PC-9 (cell line): ENCODE measurements at regions not wholly inside any gene's neighbourhood (a gene's known extent, or its start where the extent isn't known, plus 50 kb on each side); places are given as distances from the start of the nearest gene placed in this dataset.

Source experiments
- BruUV-seq: library from RNA; stranded (reverse); fragments of 400-500 nt; replicated peaks from 2 replicates; lab custom pipeline; 2021; lab: Mats Ljungman, UMichigan
- CTCF ChIA-PET: fragments of 300-600 bp; sonication (Branson Sonifier 250); formaldehyde crosslinking; loops from one replicate; lab custom pipeline; 2022; ENCODE audit warnings: antibody characterized with exemption; lab: Charles Lee
- POLR2A ChIA-PET: fragments of 300-600 bp; sonication (Branson Sonifier 250); formaldehyde crosslinking; loops from one replicate; lab custom pipeline; 2022; ENCODE audit warnings: antibody characterized with exemption; ENCODE audit not compliant: unreplicated experiment; lab: Charles Lee
- DNase-seq, 2 experiments: peaks; one replicate each; pipeline versions ENCODE4 v3.0.0 to v3.0.0-alpha.2; 2015 to 2022; ENCODE audit warnings: mixed read lengths in 1 of 2
- H2AFZ ChIP-seq: fragments of 200-600 bp; sonication (generic); 2 replicates; pipeline ENCODE4 v1.8.1; 2017; ENCODE audit warnings: antibody characterized with exemption
- H3F3A ChIP-seq: fragments of 200-600 bp; sonication (generic); 2 replicates; pipeline ENCODE4 v1.8.1; 2017; ENCODE audit warnings: antibody characterized with exemption, mild to moderate bottlenecking, low read depth; ENCODE audit not compliant: insufficient read depth
- H3K27ac ChIP-seq: fragments of 200-600 bp; sonication (generic); 2 replicates; pipeline ENCODE4 v1.6.1; 2016; ENCODE audit warnings: mixed run types
- H3K27me3 ChIP-seq: fragments of 200-600 bp; sonication (generic); 2 replicates; pipeline ENCODE4 v1.6.1; 2016; ENCODE audit warnings: low read depth, mixed run types; ENCODE audit not compliant: insufficient read depth
- H3K36me3 ChIP-seq: fragments of 200-600 bp; sonication (generic); 2 replicates; pipeline ENCODE4 v1.6.1; 2016; ENCODE audit warnings: low read depth, mixed run types
- H3K4me1 ChIP-seq: fragments of 200-600 bp; sonication (generic); replicated peaks from 2 replicates; pipeline ENCODE4 v1.6.1; 2016; ENCODE audit warnings: mixed run types; ENCODE audit not compliant: insufficient read depth
- H3K4me2 ChIP-seq: fragments of 200-600 bp; sonication (generic); 2 replicates; pipeline ENCODE4 v1.6.1; 2017; ENCODE audit warnings: mixed run types
- H3K4me3 ChIP-seq: fragments of 200-600 bp; sonication (generic); 2 replicates; pipeline ENCODE4 v1.6.1; 2016; ENCODE audit warnings: mixed run types
- H3K79me2 ChIP-seq: fragments of 200-600 bp; sonication (generic); 2 replicates; pipeline ENCODE4 v1.6.1; 2017; ENCODE audit warnings: low read depth, mixed run types
- H3K9me2 ChIP-seq: fragments of 200-600 bp; sonication (generic); 2 replicates; pipeline ENCODE4 v1.8.1; 2017; ENCODE audit warnings: mild to moderate bottlenecking; ENCODE audit not compliant: insufficient read depth
- H3K9me3 ChIP-seq: fragments of 200-600 bp; sonication (generic); 2 replicates; pipeline ENCODE4 v1.8.1; 2016; ENCODE audit warnings: low read depth; ENCODE audit not compliant: insufficient read depth
- H4K20me1 ChIP-seq: fragments of 200-600 bp; sonication (generic); 2 replicates; pipeline ENCODE4 v1.8.1; 2017; ENCODE audit not compliant: insufficient read depth
- EZH2 ChIP-seq: fragments of 200-600 bp; sonication (generic); IDR thresholded peaks from 2 replicates; pipeline ENCODE4 v1.8.0; 2017; ENCODE audit warnings: antibody characterized with exemption, low read depth
- intact Hi-C: fragments of 100-400 bp; cut with micrococcal nuclease; formaldehyde crosslinking; loops from one replicate; pipeline ENCODE4 v1.10.0; 2022; ENCODE audit not compliant: unreplicated experiment
- TF ChIP-seq, protein P1 (sequence below): fragments of 200-600 bp; sonication (generic); conservative IDR thresholded peaks from 2 replicates; pipeline ENCODE4 v1.6.1; 2017; ENCODE audit warnings: mixed run types, antibody characterized with exemption, mild to moderate bottlenecking, moderate library complexity

DNA sequence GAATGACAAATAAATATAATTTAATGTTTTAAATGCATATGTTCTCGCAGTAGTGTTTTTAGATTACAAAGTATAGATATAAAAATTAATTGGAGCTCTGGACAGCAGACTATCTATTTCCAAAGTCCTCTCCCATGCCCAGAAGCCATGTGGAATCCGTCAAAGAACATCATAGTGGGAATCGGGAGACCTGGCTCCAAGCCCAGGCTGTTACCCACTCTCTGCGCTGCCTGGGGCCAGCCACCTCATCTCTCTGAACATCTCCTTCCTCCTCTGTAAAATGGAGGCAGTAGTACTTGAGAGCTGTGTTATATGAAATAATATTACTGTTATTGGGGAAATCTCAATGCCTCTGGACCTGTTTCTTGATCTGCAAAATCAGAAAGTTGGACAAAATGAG is 58.1 kb upstream of the SLC30A5 start:
- ChIA-PET POLR2A (no interaction called here), CTCF (no interaction called here)
- no peak overlapping the region for H2AFZ ChIP-seq

GRCh38 chr5:69038539-69038938 is 55.3 kb upstream of the SLC30A5 start:
- no TSS peak for BruUV-seq

More for the DNA sequence above, 58.1 kb upstream of the SLC30A5 start:
- no TSS peak for BruUV-seq
- Histone ChIP-seq H3K9me2 (no peaks in the 10 kb centered on the region), H3K27ac (no peak overlapping the region), H3K79me2 (no peaks in the 10 kb centered on the region), H4K20me1 (no peaks in the 10 kb centered on the region), H3F3A (no peaks in the 10 kb centered on the region), H3K4me3 (no peak overlapping the region), H3K4me1 (no peaks in the 10 kb centered on the region), H3K27me3 (no peaks in the 10 kb centered on the region), H3K9me3 (no peaks in the 10 kb centered on the region), H3K36me3 (no peaks in the 10 kb centered on the region), H3K4me2 (no peak overlapping the region)
- DNase-seq = no peak
- TF ChIP-seq, protein P1, sequence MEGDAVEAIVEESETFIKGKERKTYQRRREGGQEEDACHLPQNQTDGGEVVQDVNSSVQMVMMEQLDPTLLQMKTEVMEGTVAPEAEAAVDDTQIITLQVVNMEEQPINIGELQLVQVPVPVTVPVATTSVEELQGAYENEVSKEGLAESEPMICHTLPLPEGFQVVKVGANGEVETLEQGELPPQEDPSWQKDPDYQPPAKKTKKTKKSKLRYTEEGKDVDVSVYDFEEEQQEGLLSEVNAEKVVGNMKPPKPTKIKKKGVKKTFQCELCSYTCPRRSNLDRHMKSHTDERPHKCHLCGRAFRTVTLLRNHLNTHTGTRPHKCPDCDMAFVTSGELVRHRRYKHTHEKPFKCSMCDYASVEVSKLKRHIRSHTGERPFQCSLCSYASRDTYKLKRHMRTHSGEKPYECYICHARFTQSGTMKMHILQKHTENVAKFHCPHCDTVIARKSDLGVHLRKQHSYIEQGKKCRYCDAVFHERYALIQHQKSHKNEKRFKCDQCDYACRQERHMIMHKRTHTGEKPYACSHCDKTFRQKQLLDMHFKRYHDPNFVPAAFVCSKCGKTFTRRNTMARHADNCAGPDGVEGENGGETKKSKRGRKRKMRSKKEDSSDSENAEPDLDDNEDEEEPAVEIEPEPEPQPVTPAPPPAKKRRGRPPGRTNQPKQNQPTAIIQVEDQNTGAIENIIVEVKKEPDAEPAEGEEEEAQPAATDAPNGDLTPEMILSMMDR = no peak
- no peak for TF ChIP-seq EZH2
- intact Hi-C loops = no loop called here

DNA sequence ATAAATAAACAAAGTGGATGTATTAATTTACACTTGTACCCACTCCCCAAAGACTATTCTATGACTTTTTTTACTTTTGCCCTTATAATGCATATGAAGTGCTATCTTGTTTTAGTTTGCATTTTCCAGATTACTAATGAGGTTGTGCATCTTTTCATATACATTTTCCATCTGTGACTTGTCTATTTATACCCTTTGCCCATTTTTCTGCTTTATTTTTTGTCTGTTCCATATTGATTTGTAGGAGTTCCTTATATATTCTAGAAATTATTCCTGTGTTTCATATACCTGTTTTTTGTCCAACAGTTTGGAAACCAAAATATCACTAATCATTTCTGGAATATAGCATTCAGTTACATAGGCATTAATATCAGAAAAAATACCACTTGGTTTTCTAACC is 54.0 kb upstream of the SLC30A5 start:
- no peak for DNase-seq
- intact Hi-C loops = loop anchor here (10.0 kb wide), 1 partner anchor 295 kb away; the partner anchor contains the start of gene CCDC125

More at GRCh38 chr5:69038539-69038938, 55.3 kb upstream of the SLC30A5 start:
- H3K27me3 ChIP-seq = no peaks in the 10 kb centered on the region
- H3K79me2 ChIP-seq = no peaks in the 10 kb centered on the region
- no peaks in the 10 kb centered on the region for H4K20me1 ChIP-seq
- DNase-seq = no peak
- CTCF ChIA-PET = no interaction called here
- H3K4me1 ChIP-seq = peaks cover 3% of the 10 kb centered on the region
- no peak overlapping the region for H3K4me2 ChIP-seq
- H3K9me2 ChIP-seq = no peaks in the 10 kb centered on the region
- no peak overlapping the region for H2AFZ ChIP-seq
- POLR2A ChIA-PET = no interaction called here
- H3K36me3 ChIP-seq = no peaks in the 10 kb centered on the region
- no peak overlapping the region for H3K27ac ChIP-seq
- H3K4me3 ChIP-seq = no peak overlapping the region
- TF ChIP-seq, protein P1 = no peak
- no peak for TF ChIP-seq EZH2
- no peaks in the 10 kb centered on the region for H3K9me3 ChIP-seq
- intact Hi-C loops = no loop called here
- H3F3A ChIP-seq = no peaks in the 10 kb centered on the region

More for the DNA sequence above, 54.0 kb upstream of the SLC30A5 start:
- no peak overlapping the region for H2AFZ ChIP-seq
- no peaks in the 10 kb centered on the region for H3K9me2 ChIP-seq
- no peak overlapping the region for H3K4me3 ChIP-seq
- H3K9me3 ChIP-seq = no peaks in the 10 kb centered on the region
- H3K79me2 ChIP-seq = no peaks in the 10 kb centered on the region
- TF ChIP-seq, protein P1 = no peak
- TF ChIP-seq EZH2 = no peak
- no TSS peak for BruUV-seq
- H3K27ac ChIP-seq = no peak overlapping the region
- no peaks in the 10 kb centered on the region for H3F3A ChIP-seq
- H3K27me3 ChIP-seq = no peaks in the 10 kb centered on the region
- H3K4me1 ChIP-seq = peaks cover 9% of the 10 kb centered on the region
- H4K20me1 ChIP-seq = no peaks in the 10 kb centered on the region
- CTCF ChIA-PET = no interaction called here
- H3K36me3 ChIP-seq = no peaks in the 10 kb centered on the region
- H3K4me2 ChIP-seq = no peak overlapping the region
- POLR2A ChIA-PET = no interaction called here
